Osteoblast (primary cell): ENCODE measurements at regions not wholly inside any gene's neighbourhood (a gene's known extent, or its start where the extent isn't known, plus 50 kb on each side); places are given as distances from the start of the nearest gene placed in this dataset.

Experiments
- DNase-seq: peaks from one replicate; pipeline ENCODE4 v3.0.0; 2011; ENCODE audit warnings: low spot score, mixed read lengths; ENCODE audit not compliant: insufficient read length; ENCODE audit errors: missing footprints
- H2AFZ ChIP-seq: 2 replicates; pipeline ENCODE4 v1.6.0; 2011; ENCODE audit warnings: mild to moderate bottlenecking, low read length
- H3K27ac ChIP-seq: 2 replicates; pipeline ENCODE4 v1.5.1; 2011; ENCODE audit warnings: mild to moderate bottlenecking, low read depth, low read length, moderate library complexity
- H3K27me3 ChIP-seq: 2 replicates; pipeline ENCODE4 v1.6.0; 2012; ENCODE audit warnings: mild to moderate bottlenecking, control low read depth, inconsistent platforms, low read length, moderate library complexity; ENCODE audit not compliant: insufficient read depth
- H3K36me3 ChIP-seq: 2 replicates; pipeline ENCODE4 v1.5.1; 2011; ENCODE audit warnings: mild to moderate bottlenecking, low read length, control low read depth, moderate library complexity; ENCODE audit not compliant: insufficient read depth
- H3K4me1 ChIP-seq: 2 replicates; pipeline ENCODE4 v1.5.1; 2011; ENCODE audit warnings: mild to moderate bottlenecking, low read length, control low read depth, moderate library complexity; ENCODE audit not compliant: insufficient read depth
- H3K4me2 ChIP-seq: 2 replicates; pipeline ENCODE4 v1.6.0; 2011; ENCODE audit warnings: mild to moderate bottlenecking, low read length; ENCODE audit not compliant: insufficient read depth
- H3K4me3 ChIP-seq: fragments of 200-600 bp; sonication (generic); 3 replicates; pipeline ENCODE4 v1.5.1; 2012; ENCODE audit warnings: mild to moderate bottlenecking, low read length, inconsistent platforms; ENCODE audit not compliant: insufficient read depth
- H3K79me2 ChIP-seq: 2 replicates; pipeline ENCODE4 v1.6.0; 2012; ENCODE audit warnings: mild to moderate bottlenecking, low read length, control low read depth, inconsistent platforms; ENCODE audit not compliant: insufficient read depth
- H3K9me3 ChIP-seq: 2 replicates; pipeline ENCODE4 v1.5.1; 2011; ENCODE audit warnings: low read depth, low read length, control low read depth
- H4K20me1 ChIP-seq: 2 replicates; pipeline ENCODE4 v1.6.0; 2012; ENCODE audit warnings: mild to moderate bottlenecking, low read length, control low read depth; ENCODE audit not compliant: insufficient read depth
- TF ChIP-seq, protein P1 (sequence below): IDR thresholded peaks from 2 replicates; pipeline ENCODE4 v1.5.1; 2011; ENCODE audit warnings: mild to moderate bottlenecking, low read depth, low read length, moderate library complexity; ENCODE audit errors: extremely low read depth

DNA sequence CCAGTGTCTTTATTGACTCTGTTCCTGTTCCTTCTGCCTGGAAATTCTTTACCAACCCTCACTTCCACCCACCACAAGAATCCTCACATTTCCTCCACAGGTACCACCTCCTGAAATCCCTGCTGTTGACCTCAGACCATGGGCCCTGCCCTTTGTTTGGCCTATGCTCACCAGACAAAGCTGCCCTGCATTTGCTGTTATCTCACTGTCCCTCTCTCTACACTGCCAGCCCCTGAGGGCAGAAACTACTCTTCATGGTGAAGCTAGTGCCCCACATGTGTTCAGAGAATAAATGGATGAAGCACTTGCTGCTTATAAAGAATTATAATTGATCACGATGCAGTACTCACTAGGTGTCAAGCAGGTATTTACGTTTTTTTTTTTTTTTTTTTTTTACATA, 608.4 kb downstream of the TSN start:
- TF ChIP-seq, protein P1, sequence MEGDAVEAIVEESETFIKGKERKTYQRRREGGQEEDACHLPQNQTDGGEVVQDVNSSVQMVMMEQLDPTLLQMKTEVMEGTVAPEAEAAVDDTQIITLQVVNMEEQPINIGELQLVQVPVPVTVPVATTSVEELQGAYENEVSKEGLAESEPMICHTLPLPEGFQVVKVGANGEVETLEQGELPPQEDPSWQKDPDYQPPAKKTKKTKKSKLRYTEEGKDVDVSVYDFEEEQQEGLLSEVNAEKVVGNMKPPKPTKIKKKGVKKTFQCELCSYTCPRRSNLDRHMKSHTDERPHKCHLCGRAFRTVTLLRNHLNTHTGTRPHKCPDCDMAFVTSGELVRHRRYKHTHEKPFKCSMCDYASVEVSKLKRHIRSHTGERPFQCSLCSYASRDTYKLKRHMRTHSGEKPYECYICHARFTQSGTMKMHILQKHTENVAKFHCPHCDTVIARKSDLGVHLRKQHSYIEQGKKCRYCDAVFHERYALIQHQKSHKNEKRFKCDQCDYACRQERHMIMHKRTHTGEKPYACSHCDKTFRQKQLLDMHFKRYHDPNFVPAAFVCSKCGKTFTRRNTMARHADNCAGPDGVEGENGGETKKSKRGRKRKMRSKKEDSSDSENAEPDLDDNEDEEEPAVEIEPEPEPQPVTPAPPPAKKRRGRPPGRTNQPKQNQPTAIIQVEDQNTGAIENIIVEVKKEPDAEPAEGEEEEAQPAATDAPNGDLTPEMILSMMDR = no peak
- Histone ChIP-seq H3K27ac (no peak overlapping the region), H3K4me2 (no peak overlapping the region), H4K20me1 (no peaks in the 10 kb centered on the region), H3K4me3 (no peak overlapping the region), H3K27me3 (no peaks in the 10 kb centered on the region), H3K4me1 (no peaks in the 10 kb centered on the region), H3K36me3 (no peaks in the 10 kb centered on the region), H2AFZ (no peak overlapping the region), H3K9me3 (no peaks in the 10 kb centered on the region), H3K79me2 (no peaks in the 10 kb centered on the region)
- DNase-seq = no peak

DNA sequence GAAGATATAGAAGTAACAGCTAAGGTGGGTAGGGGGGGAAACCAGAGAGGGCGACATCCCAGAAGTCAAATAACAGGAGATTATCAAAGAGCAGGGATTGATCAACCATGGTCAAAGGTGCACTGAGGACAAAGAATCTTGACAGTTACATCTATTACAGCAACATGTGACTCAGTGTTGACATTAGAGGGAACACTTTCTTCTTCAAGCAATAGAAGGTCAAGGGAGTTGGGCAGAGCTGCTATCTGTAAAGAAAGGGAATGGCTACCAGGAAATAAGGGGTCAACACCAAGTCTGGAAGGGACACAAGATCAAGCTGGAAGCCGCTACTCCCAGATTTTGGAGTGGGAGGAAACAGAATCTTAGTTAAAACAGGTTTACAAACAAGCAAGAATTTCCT, 611.0 kb downstream of the TSN start:
- TF ChIP-seq, protein P1 = no peak
- Histone ChIP-seq H4K20me1 (no peaks in the 10 kb centered on the region), H3K4me3 (no peak overlapping the region), H3K27ac (no peak overlapping the region), H3K4me1 (no peaks in the 10 kb centered on the region), H3K9me3 (no peaks in the 10 kb centered on the region), H3K36me3 (no peaks in the 10 kb centered on the region), H3K27me3 (no peaks in the 10 kb centered on the region), H3K4me2 (no peak overlapping the region), H2AFZ (no peak overlapping the region), H3K79me2 (no peaks in the 10 kb centered on the region)
- no peak for DNase-seq

DNA sequence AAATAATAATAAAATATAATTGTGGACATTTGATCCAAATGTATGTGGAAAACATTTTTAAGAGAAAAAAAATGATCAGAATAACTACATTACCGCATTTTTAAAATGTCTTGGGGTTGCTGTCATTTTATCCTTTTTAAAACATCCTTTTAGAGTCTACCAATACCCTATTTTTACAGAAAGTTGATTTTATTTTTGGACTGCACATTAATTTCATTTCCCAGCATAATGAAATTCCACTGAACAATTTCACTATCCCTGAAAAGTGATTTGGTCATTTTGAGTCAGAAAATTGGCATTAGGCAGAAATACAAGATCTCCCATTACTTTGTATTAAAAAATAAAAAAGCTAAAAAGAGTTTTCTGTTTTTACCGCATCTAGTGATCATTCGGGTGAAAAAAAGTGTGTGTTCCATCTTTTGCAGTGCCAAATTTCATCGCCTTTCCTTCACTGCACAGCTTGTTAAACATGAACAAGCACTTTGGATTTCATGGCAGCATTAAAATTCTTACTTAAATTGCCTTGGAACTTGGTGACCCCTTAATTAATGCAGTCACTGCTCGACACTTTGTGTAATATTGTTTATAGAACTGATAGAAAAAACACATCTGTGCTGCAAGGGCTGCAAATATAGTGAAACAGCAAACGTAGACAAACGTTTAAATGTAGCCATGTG, 611.7 kb downstream of the TSN start:
- DNase-seq = no peak
- Histone ChIP-seq H3K4me1 (no peaks in the 10 kb centered on the region), H2AFZ (no peak overlapping the region), H3K79me2 (no peaks in the 10 kb centered on the region), H3K27me3 (no peaks in the 10 kb centered on the region), H3K9me3 (no peaks in the 10 kb centered on the region), H4K20me1 (no peaks in the 10 kb centered on the region), H3K4me3 (no peak overlapping the region), H3K36me3 (no peaks in the 10 kb centered on the region), H3K4me2 (no peak overlapping the region), H3K27ac (no peak overlapping the region)
- TF ChIP-seq, protein P1 = no peak

DNA sequence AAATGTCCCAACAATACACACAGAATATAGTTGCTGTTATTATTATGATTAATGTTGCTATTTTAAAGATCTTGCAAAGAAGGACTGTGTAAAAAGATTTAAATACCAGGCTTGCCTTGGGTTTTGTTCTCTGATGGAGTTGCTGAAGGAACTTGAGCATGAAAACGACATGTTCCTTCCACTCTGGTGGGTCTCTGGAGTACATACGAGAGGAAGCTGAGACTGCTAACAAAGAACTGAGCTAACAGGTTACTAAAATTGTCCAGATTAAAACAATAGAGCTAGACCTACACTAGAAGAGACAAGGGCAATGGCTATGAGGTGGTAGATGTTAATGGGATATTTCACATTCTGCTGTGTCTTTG, 612.2 kb downstream of the TSN start:
- Histone ChIP-seq H2AFZ (no peak overlapping the region), H3K79me2 (no peaks in the 10 kb centered on the region), H3K27ac (no peak overlapping the region), H3K4me1 (no peaks in the 10 kb centered on the region), H3K36me3 (no peaks in the 10 kb centered on the region), H4K20me1 (no peaks in the 10 kb centered on the region), H3K27me3 (no peaks in the 10 kb centered on the region), H3K4me3 (no peak overlapping the region), H3K4me2 (no peak overlapping the region), H3K9me3 (no peaks in the 10 kb centered on the region)
- DNase-seq = no peak
- TF ChIP-seq, protein P1 = no peak
